ENCODE measurements at regions not wholly inside any gene's neighbourhood (a gene's known extent, or its start where the extent isn't known, plus 50 kb on each side); places are given as distances from the start of the nearest gene placed in this dataset.

GRCh38 chr3:28081533-28081947 is 159.9 kb upstream of the CMC1 start (continued):
- TF ChIP-seq MBD1 (CRISPR knock-in tag; IDR thresholded peaks at IDR 0.05) = no peak
- no peak for TF ChIP-seq MXI1 (IDR thresholded peaks at IDR 0.05; ENCODE audit: low read depth, low read length)
- no peak for TF ChIP-seq ZFP30 (CRISPR knock-in tag; IDR thresholded peaks at IDR 0.05; ENCODE audit: borderline replicate concordance)
- TF ChIP-seq DMBX1 (CRISPR knock-in tag; IDR thresholded peaks at IDR 0.05; ENCODE audit: borderline replicate concordance) = no peak
- TF ChIP-seq ELK3 (CRISPR knock-in tag; IDR thresholded peaks at IDR 0.05) = no peak
- no peak for TF ChIP-seq ZFPM2 (CRISPR knock-in tag; IDR thresholded peaks at IDR 0.05)
- TF ChIP-seq CEBPB (tag; IDR thresholded peaks at IDR 0.05) = no peak

- Histone ChIP-seq H3K27ac (ENCODE audit: extremely low read depth, low read depth, low read length) (no peak overlapping the region), H3K9me1 (ENCODE audit: control insufficient read depth, insufficient read depth, low read length) (no peaks in the 10 kb centered on the region), H3K4me2 (ENCODE audit: insufficient read depth, low read length) (no peak overlapping the region), H3K4me3 (no peak overlapping the region), H3K9ac (ENCODE audit: insufficient read depth in 1 of 2, low read depth in 2 of 2, low read length in 2 of 2) (no peak overlapping the region), H4K20me1 (replicated peaks; ENCODE audit: control insufficient read depth, insufficient read depth, low read length) (no peaks in the 10 kb centered on the region), H3K4me1 (replicated peaks in 1 of 2; ENCODE audit: control insufficient read depth in 2 of 2, insufficient read depth in 2 of 2, low read length in 2 of 2) (no peaks in the 10 kb centered on the region), H2AFZ (ENCODE audit: low read depth, low read length) (no peak overlapping the region), H3K79me2 (ENCODE audit: control insufficient read depth, insufficient read depth, low read length) (no peaks in the 10 kb centered on the region), H3K36me3 (ENCODE audit: control insufficient read depth, insufficient read depth, low read length) (no peaks in the 10 kb centered on the region), H3K9me3 (replicated peaks; ENCODE audit: control insufficient read depth, insufficient read depth, low read depth, low read length) (no peaks in the 10 kb centered on the region), H3K27me3 (ENCODE audit: control insufficient read depth in 2 of 2, insufficient read depth in 2 of 2, low read length in 2 of 2) (no peaks in the 10 kb centered on the region)
- TF ChIP-seq HEY1 (CRISPR knock-in tag; IDR thresholded peaks at IDR 0.05; ENCODE audit: borderline replicate concordance) (no peak), SAFB2 (IDR thresholded peaks at IDR 0.05; ENCODE audit: borderline replicate concordance, low read depth, low read length, severe bottlenecking) (no peak), ZNF24 (IDR thresholded peaks at IDR 0.05) (no peak)
- intact Hi-C loops (cut with micrococcal nuclease) = no loop called here
- FAIRE-seq = no peak
- BruUV-seq (replicated peaks) = no TSS peak
- ATAC-seq = no peak
- POLR2A ChIA-PET = no interaction called here
- CTCF ChIA-PET (ENCODE audit: low intra/inter-chr PET ratio) = no interaction called here
- in situ Hi-C loops (cut with MboI) = no loop called here
- 3% methylated on average over 2 of the region's 2 CpGs for WGBS (ENCODE audit: insufficient coverage, low coverage, missing lambda C conversion rate)
- no peak for DNase-seq (ENCODE audit: extremely low read depth in 1 of 4, low spot score in 3 of 4)
Measured at GRCh38 chr3:28087591-28087990, 153.8 kb upstream of the CMC1 start.

Measured in K562 (cell line).